NCI-H1105 (cell line): ENCODE measurements at regions not wholly inside any gene's neighbourhood (a gene's known extent, or its start where the extent isn't known, plus 50 kb on each side); places are given as distances from the start of the nearest gene placed in this dataset.

Experiments
- DNase-seq: peaks from one replicate; lab custom pipeline; 2025; lab: John Stamatoyannopoulos, UW

- no peak for DNase-seq
Measured at GRCh38 chr15:35161694-35162093, 76.6 kb upstream of the NANOGP8 start.

GRCh38 chr15:35159170-35159569 is 74.1 kb upstream of the NANOGP8 start:
- DNase-seq: no peak

GRCh38 chr15:35151782-35152181 is 66.7 kb upstream of the NANOGP8 start:
- DNase-seq: no peak

- no peak for DNase-seq
Measured at GRCh38 chr15:35151381-35151780, 66.3 kb upstream of the NANOGP8 start.

GRCh38 chr15:35150361-35150760 is 65.3 kb upstream of the NANOGP8 start:
- DNase-seq: no peak

GRCh38 chr15:35145336-35145735 is 60.2 kb upstream of the NANOGP8 start:
- no peak for DNase-seq

GRCh38 chr15:35142578-35142977 is 57.5 kb upstream of the NANOGP8 start:
- no peak for DNase-seq

GRCh38 chr15:35141743-35142471 is 56.8 kb upstream of the NANOGP8 start:
- DNase-seq: no peak

- DNase-seq: no peak
Measured at GRCh38 chr15:35139822-35140221, 54.7 kb upstream of the NANOGP8 start.

GRCh38 chr15:35137190-35137574 is 52.1 kb upstream of the NANOGP8 start:
- DNase-seq: no peak

GRCh38 chr15:35136321-35137189 is 51.5 kb upstream of the NANOGP8 start:
- no peak for DNase-seq
